ENCODE measurements at regions not wholly inside any gene's neighbourhood (a gene's known extent, or its start where the extent isn't known, plus 50 kb on each side); places are given as distances from the start of the nearest gene placed in this dataset.

DNA sequence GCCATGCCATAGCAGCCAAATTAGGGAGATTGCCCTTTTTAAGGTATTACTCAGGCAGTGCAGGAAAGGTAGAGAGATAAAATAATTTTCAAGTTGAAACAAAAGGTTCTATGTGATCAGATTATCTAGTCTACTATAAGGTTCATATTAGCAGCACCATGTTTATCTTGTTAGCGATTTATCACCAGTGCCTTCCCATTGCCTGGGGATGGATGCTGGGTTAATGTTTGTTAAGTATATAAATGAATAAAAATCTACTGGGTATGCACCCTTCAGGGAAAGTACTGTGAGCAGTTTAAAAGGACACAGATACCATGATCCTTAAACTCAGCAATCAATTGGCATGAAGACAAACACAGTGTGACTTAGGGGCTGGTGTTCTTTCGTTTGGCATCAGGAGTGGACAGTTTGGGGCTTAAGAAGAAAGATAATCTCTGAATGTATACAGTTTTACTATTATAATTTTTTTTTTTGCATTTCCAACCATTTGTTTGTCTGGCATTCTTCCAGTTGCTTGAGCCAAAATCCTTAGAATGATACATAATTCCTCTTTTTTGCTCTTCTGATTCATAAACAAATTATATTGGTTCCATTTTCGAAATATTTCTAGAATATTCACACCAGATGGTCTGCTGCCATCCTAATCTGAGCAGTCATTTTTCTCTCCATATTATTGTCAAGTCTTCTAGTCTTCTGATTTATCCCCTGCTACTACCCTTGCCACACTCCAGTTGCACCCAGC lies 512.8 kb upstream of the SLC8A1 start:
- no peak overlapping the region for H3K27ac Mint-ChIP-seq
- ChIA-PET CTCF (no interaction called here), POLR2A (no interaction called here)
- DNase-seq, result no peak
- H3K36me3 Mint-ChIP-seq (ENCODE audit: low read depth), result no peaks in the 10 kb centered on the region
- H3K4me1 Mint-ChIP-seq, result no peaks in the 10 kb centered on the region
- peaks cover 13% of the 10 kb centered on the region for H3K9me3 Mint-ChIP-seq
- no peaks in the 10 kb centered on the region for H3K27me3 Mint-ChIP-seq
- no peak overlapping the region for H3K4me3 Mint-ChIP-seq

DNA sequence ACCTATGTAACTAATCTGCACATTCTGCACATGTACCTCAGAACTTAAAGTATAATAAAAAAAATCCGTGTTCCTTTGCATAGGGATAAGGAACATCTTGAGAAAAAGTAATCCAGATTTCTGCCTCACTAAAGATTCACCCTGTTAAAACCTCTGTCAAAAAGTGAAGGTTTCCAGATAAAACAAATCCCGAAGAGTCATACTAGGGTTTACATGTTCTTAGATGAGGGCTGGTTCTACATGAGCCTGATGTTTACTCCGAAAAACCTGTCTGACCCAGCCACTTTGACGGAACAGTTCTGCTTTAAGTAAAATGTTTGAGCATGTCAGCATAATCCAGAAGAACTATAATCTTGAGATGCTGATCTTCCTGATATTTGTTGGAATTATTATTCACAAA lies 515.6 kb upstream of the SLC8A1 start:
- H3K27me3 Mint-ChIP-seq, result no peaks in the 10 kb centered on the region
- H3K36me3 Mint-ChIP-seq (ENCODE audit: low read depth), result no peaks in the 10 kb centered on the region
- ChIA-PET POLR2A (no interaction called here), CTCF (no interaction called here)
- peaks cover 9% of the 10 kb centered on the region for H3K9me3 Mint-ChIP-seq
- H3K4me1 Mint-ChIP-seq, result no peaks in the 10 kb centered on the region
- no peak for DNase-seq
- H3K27ac Mint-ChIP-seq, result no peak overlapping the region
- no peak overlapping the region for H3K4me3 Mint-ChIP-seq

DNA sequence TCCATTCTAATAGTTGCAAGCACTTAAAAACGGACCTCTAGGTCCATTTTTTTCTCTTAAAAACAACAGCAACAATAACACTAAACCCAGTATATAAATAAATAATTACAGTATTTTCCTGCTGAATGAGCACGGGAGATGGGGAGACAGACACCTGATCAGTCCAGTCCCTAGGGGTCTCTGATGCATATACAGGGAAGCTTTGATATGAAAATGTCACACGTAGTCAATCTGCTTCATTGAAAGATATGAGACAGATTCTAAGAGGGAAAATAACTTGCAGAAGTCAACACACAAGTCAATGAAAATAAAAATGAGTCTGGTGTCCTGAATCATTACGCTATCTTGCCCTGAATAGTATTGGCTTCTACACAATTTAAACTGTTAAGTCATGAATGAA lies 523.3 kb upstream of the SLC8A1 start:
- ChIA-PET CTCF (no interaction called here), POLR2A (no interaction called here)
- H3K9me3 Mint-ChIP-seq, result peaks cover 3% of the 10 kb centered on the region
- no peaks in the 10 kb centered on the region for H3K27me3 Mint-ChIP-seq
- no peaks in the 10 kb centered on the region for H3K36me3 Mint-ChIP-seq (ENCODE audit: low read depth)
- H3K4me1 Mint-ChIP-seq, result no peaks in the 10 kb centered on the region
- H3K27ac Mint-ChIP-seq, result no peak overlapping the region
- DNase-seq, result no peak
- no peak overlapping the region for H3K4me3 Mint-ChIP-seq

DNA sequence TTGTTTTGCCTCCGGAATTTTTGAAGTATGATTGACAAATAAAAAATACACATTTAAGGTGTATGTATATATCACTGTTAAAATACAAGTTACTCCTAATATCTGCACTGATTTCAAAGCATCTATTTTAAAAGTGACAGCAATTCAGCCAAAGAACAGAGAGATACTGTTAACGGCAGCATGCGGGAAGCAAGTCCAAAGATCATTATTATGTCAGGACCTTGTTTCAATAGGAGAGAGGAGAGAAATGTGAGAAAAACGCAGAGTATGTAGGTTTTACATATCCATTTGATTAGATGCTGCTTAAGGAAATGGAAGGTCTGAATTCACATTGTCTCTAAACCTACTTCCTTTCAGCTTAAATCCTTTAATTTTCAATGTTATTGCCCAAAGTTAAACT lies 545.5 kb upstream of the SLC8A1 start:
- no peak overlapping the region for H3K4me3 Mint-ChIP-seq
- DNase-seq, result no peak
- ChIA-PET CTCF (no interaction called here), POLR2A (no interaction called here)
- no peaks in the 10 kb centered on the region for H3K4me1 Mint-ChIP-seq
- no peak overlapping the region for H3K27ac Mint-ChIP-seq
- H3K36me3 Mint-ChIP-seq (ENCODE audit: low read depth), result no peaks in the 10 kb centered on the region
- no peaks in the 10 kb centered on the region for H3K27me3 Mint-ChIP-seq
- H3K9me3 Mint-ChIP-seq, result no peaks in the 10 kb centered on the region

DNA sequence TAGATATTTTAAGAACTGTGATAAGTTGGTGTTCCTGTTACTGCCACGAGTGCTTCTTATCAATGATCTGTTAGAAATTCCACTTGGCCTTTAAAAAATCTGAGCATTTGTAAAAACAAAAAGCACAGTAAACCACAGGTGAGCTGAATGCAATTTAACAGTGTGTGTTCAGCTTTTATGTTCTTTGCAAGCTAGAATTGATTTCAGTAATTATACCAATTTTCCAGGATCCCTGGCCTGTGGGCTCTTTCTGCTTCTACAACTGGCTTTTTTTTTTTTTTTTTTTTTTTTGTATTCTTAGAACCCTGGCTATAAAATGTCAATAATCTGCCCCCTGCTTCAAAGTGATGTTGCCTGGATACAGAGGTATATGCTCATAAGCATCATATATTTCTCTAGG lies 548.5 kb upstream of the SLC8A1 start:
- Mint-ChIP-seq H3K9me3 (no peaks in the 10 kb centered on the region), H3K4me1 (no peaks in the 10 kb centered on the region), H3K36me3 (ENCODE audit: low read depth) (no peaks in the 10 kb centered on the region), H3K4me3 (no peak overlapping the region), H3K27me3 (no peaks in the 10 kb centered on the region), H3K27ac (no peak overlapping the region)
- ChIA-PET CTCF (no interaction called here), POLR2A (no interaction called here)
- no peak for DNase-seq

DNA sequence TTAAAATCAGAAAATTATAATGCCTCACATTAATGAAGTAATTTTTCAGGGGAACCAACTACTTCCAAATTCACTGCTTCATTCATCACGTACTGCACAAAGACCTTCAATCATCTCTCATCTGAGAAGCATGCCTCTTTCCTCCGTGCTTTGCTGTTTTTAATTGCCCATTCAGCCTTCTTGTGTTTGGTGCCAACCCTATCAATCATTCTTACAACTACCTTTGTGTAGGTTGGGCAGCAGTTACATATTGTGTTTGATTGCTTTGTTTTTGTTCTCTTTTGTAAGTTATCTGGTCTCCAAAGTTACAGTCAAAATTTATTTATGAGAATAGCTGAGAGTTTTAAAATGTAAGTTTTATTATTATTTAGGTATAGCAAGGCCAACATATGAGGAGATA lies 549.0 kb upstream of the SLC8A1 start:
- Mint-ChIP-seq H3K4me1 (no peaks in the 10 kb centered on the region), H3K36me3 (ENCODE audit: low read depth) (no peaks in the 10 kb centered on the region), H3K9me3 (no peaks in the 10 kb centered on the region), H3K27me3 (no peaks in the 10 kb centered on the region), H3K27ac (no peak overlapping the region), H3K4me3 (no peak overlapping the region)
- CTCF ChIA-PET, result no interaction called here
- DNase-seq, result no peak
- POLR2A ChIA-PET, result no interaction called here

DNA sequence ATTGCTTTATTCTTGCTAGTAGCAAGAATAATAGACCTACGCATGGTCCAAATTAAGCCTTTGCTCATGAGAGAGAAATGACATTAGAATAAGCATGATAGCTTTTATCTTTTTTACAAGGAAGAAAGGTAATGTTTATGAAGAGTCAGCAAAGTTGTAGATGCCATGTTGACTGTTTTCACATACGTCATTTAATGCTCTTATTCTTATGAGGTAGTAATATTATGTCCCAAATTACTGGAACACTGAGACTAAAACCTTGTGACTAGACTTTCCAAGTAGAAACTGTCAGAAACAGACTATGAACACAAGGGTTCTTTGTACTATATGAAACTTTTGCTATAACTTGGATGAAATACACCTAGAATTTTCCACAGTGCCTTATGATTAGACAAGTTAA lies 552.8 kb upstream of the SLC8A1 start:
- Mint-ChIP-seq H3K9me3 (no peaks in the 10 kb centered on the region), H3K4me1 (no peaks in the 10 kb centered on the region), H3K27ac (no peak overlapping the region), H3K36me3 (ENCODE audit: low read depth) (no peaks in the 10 kb centered on the region), H3K27me3 (no peaks in the 10 kb centered on the region), H3K4me3 (no peak overlapping the region)
- POLR2A ChIA-PET, result no interaction called here
- CTCF ChIA-PET, result no interaction called here
- DNase-seq, result no peak

DNA sequence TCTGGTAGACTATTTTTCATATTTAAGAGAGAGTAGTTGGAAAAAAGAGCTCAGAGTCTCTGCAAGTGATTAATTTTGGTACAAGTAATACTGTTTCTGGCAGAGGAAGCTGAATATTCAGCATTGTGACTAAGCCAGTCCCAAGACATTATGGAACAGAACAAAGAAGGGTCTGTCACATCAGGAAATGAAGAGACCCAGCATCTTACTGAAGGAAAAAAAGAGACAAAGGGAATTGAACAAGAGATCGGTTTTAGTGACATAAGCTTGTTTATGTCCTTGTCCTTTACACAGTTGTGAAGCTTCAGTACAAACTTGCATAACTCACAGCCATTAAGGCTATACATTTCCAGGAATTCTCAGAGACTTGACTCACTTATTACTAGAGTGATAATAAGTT lies 568.5 kb upstream of the SLC8A1 start:
- H3K27ac Mint-ChIP-seq, result no peak overlapping the region
- DNase-seq, result no peak
- no peaks in the 10 kb centered on the region for H3K27me3 Mint-ChIP-seq
- CTCF ChIA-PET, result no interaction called here
- H3K36me3 Mint-ChIP-seq (ENCODE audit: low read depth), result no peaks in the 10 kb centered on the region
- H3K4me1 Mint-ChIP-seq, result no peaks in the 10 kb centered on the region
- H3K9me3 Mint-ChIP-seq, result peaks cover 9% of the 10 kb centered on the region
- POLR2A ChIA-PET, result no interaction called here
- no peak overlapping the region for H3K4me3 Mint-ChIP-seq

DNA sequence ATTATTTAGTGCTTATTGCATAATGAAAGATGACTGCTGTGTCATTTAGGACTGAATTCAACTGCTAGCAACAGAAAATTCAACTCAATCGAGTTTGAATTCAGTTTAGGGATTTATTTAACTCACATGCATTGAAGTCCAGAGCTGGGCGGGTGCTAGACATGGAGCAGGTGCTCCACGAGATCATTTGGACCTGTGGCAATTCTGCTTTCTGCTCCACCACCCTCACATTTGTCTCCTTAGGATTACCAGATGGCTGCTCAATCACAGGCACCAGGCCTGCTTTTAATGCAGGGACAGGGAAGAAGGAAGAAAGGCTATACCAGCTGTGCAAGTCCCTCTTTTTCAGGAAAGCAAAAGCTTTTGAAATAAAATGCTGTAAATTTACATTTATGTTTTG lies 572.9 kb upstream of the SLC8A1 start:
- ChIA-PET CTCF (no interaction called here), POLR2A (no interaction called here)
- no peaks in the 10 kb centered on the region for H3K36me3 Mint-ChIP-seq (ENCODE audit: low read depth)
- peaks cover 3% of the 10 kb centered on the region for H3K9me3 Mint-ChIP-seq
- no peak overlapping the region for H3K27ac Mint-ChIP-seq
- no peaks in the 10 kb centered on the region for H3K27me3 Mint-ChIP-seq
- DNase-seq, result no peak
- no peaks in the 10 kb centered on the region for H3K4me1 Mint-ChIP-seq
- no peak overlapping the region for H3K4me3 Mint-ChIP-seq

DNA sequence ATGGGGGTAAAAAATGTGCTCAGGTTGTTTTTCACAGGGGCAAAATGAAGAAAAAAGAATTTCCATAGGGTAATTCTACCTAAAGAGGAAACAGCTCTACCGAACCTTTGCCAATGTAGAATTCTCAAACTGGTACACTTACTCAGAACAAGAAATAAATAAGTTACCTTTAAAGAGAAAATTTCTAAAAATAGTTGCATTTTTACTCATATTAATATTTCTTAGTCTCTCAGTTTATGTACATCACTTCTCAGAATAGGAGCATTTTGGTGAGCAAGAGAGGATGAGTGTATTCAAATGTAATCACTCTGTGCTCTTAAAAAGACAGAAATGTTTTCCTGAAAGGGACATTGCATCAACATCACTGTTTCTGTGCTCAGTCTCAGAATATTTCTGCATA lies 574.7 kb upstream of the SLC8A1 start:
- Mint-ChIP-seq H3K27me3 (no peaks in the 10 kb centered on the region), H3K9me3 (peaks cover 3% of the 10 kb centered on the region), H3K4me3 (no peak overlapping the region), H3K27ac (no peak overlapping the region), H3K4me1 (no peaks in the 10 kb centered on the region), H3K36me3 (ENCODE audit: low read depth) (no peaks in the 10 kb centered on the region)
- ChIA-PET POLR2A (no interaction called here), CTCF (no interaction called here)
- no peak for DNase-seq

DNA sequence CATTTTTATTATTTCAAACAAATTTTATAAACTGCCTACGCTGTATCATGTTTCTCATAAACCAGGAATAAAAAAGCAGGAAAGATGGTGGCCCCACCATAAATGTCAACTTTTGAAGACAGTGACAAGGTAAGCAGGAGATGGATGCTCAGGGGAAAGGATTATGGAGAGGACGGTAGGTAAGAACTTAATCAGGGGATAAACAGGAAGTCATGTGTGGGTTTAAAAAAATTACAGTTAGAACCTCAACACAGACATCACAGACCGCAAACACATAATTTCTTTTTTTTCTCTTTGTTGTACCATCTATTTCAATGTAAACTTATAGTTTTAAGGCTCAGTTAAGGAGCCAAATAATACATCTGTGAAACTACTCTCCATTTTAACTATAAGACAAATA lies 575.2 kb upstream of the SLC8A1 start:
- ChIA-PET POLR2A (no interaction called here), CTCF (no interaction called here)
- DNase-seq, result no peak
- Mint-ChIP-seq H3K9me3 (peaks cover 3% of the 10 kb centered on the region), H3K4me3 (no peak overlapping the region), H3K36me3 (ENCODE audit: low read depth) (no peaks in the 10 kb centered on the region), H3K4me1 (no peaks in the 10 kb centered on the region), H3K27me3 (no peaks in the 10 kb centered on the region), H3K27ac (no peak overlapping the region)

DNA sequence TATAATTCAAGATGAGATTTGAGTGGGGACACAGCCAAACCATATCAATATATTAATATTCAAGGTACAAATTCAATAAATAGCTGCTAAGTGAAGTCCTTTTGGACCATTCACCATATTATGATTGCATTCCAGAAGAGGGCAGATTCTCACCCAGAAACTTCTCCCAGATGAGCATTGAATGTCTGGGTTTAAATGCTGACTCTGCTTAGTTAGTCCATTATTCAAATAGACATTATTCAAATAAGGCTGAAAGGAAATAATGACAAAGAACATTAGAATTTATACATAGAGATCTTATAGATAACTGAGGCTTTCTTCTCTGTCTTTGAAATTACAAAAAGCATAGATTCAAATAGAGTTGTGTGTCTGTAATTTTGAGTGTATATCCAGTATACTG lies 579.4 kb upstream of the SLC8A1 start:
- ChIA-PET CTCF (no interaction called here), POLR2A (no interaction called here)
- no peak overlapping the region for H3K4me3 Mint-ChIP-seq
- H3K27ac Mint-ChIP-seq, result no peak overlapping the region
- no peak for DNase-seq
- H3K27me3 Mint-ChIP-seq, result no peaks in the 10 kb centered on the region
- no peaks in the 10 kb centered on the region for H3K4me1 Mint-ChIP-seq
- H3K9me3 Mint-ChIP-seq, result no peaks in the 10 kb centered on the region
- H3K36me3 Mint-ChIP-seq (ENCODE audit: low read depth), result no peaks in the 10 kb centered on the region

DNA sequence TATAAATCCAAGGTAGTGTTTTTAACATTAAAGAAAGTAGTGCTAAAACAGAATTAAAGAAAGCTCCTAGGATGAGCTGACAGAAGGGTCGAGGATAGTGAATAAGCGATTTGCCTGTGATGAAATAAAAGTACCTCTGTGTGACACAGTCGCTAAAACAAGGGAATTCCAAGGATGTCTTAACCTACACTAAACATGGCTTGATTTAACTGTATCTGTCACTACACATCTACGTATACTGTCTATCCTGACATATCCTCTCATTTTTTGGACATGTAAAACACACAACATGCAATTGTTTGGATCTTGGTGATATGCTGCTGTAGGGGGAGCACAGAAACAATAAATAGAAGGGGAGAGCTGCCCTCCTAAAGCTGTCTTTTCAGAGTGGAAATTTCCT lies 580.8 kb upstream of the SLC8A1 start:
- no peaks in the 10 kb centered on the region for H3K27me3 Mint-ChIP-seq
- ChIA-PET CTCF (no interaction called here), POLR2A (no interaction called here)
- H3K4me3 Mint-ChIP-seq, result no peak overlapping the region
- H3K27ac Mint-ChIP-seq, result no peak overlapping the region
- H3K4me1 Mint-ChIP-seq, result no peaks in the 10 kb centered on the region
- no peaks in the 10 kb centered on the region for H3K36me3 Mint-ChIP-seq (ENCODE audit: low read depth)
- DNase-seq, result no peak
- H3K9me3 Mint-ChIP-seq, result no peaks in the 10 kb centered on the region

DNA sequence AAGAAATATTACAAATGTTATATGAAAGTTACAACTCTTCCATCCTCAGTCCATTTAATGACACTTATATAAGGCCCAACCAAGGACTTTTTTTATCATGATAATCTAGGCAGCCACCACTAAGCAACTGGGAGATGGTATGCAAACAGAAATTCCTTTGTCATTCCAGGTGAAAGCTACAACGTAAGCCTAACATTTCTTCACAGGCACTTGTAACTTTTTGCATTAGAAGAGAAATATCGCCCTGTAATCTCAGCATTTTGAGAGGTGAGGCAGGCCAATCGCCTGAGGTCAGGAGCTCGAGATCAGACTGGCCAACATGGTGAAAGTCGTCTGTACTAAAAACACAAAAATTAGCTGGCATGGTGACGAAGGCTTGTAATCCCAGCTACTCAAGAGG lies 581.2 kb upstream of the SLC8A1 start:
- Mint-ChIP-seq H3K36me3 (ENCODE audit: low read depth) (no peaks in the 10 kb centered on the region), H3K27me3 (no peaks in the 10 kb centered on the region), H3K27ac (no peak overlapping the region), H3K9me3 (no peaks in the 10 kb centered on the region), H3K4me1 (no peaks in the 10 kb centered on the region), H3K4me3 (no peak overlapping the region)
- POLR2A ChIA-PET, result no interaction called here
- no peak for DNase-seq
- CTCF ChIA-PET, result no interaction called here

DNA sequence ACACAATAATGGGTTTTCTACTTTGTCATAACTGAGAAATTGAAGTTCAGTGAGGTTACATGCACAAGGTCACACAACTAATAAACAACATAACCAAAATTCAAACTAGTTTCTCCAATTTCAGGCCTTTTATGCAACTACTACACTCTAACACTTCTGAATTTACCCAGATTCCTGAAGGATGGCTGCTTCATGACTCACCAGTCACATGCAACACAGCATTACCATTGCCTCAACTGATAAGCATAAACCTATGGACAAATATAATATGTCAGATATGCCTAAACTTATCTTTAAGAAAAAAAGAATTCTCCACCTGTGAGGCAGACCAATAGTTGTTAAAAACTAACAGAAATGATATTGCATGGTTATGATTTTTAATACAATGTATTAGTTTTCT lies 586.5 kb upstream of the SLC8A1 start:
- Mint-ChIP-seq H3K4me1 (no peaks in the 10 kb centered on the region), H3K9me3 (peaks cover 5% of the 10 kb centered on the region), H3K27ac (no peak overlapping the region), H3K4me3 (no peak overlapping the region), H3K27me3 (no peaks in the 10 kb centered on the region), H3K36me3 (ENCODE audit: low read depth) (no peaks in the 10 kb centered on the region)
- ChIA-PET CTCF (no interaction called here), POLR2A (no interaction called here)
- no peak for DNase-seq

Measured in activated CD4-positive, alpha-beta memory T cell treated with anti-CD3 and anti-CD28 coated beads, Interleukin-2, amount 10 ng/mL, durations not matched to agents 7 days and 5 days (primary cell).